ENCODE measurements at regions not wholly inside any gene's neighbourhood (a gene's known extent, or its start where the extent isn't known, plus 50 kb on each side); places are given as distances from the start of the nearest gene placed in this dataset.

DNA sequence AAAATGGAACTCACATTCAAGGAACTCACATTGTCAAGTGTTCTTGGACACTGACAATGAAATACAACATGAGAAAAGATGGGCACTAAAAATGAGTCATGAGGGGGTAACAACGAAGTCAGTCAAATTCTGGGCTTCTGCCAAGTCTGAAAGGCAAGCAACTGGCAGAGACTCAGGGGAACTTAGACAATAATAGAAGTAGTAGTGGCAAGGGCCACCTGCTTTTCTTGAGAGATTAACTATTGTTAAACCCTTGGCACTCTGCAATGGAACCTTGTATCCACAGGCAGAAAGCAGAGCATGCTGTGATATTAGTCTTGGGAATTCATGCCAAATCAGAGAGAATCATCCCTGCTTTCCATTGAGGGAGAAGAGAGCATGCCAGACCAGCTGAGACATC lies 382.6 kb upstream of the CDH2 start:
- Histone ChIP-seq H3K9me1 (ENCODE audit: control insufficient read depth, extremely low read depth, insufficient read depth, low read length) (no peaks in the 10 kb centered on the region), H3K4me3 (ENCODE audit: control insufficient read depth in 2 of 3, extremely low read depth in 1 of 3, insufficient read depth in 2 of 3, low read depth in 1 of 3, low read length in 3 of 3) (no peak overlapping the region), H3K27me3 (ENCODE audit: control insufficient read depth, extremely low read depth, insufficient read depth, low read length) (no peaks in the 10 kb centered on the region), H3K27ac (ENCODE audit: control insufficient read depth, insufficient read depth, low read length) (no peak overlapping the region), H3K4me2 (ENCODE audit: control insufficient read depth, extremely low read depth, insufficient read depth, low read depth, low read length) (no peak overlapping the region), H3K9me3 (ENCODE audit: control insufficient read depth, low read depth, low read length) (no peaks in the 10 kb centered on the region), H3K36me3 (ENCODE audit: control insufficient read depth in 2 of 2, extremely low read depth in 1 of 2, insufficient read depth in 2 of 2, low read length in 2 of 2) (no peaks in the 10 kb centered on the region), H3K9ac (ENCODE audit: control insufficient read depth, extremely low read depth, insufficient read depth, low read length) (no peak overlapping the region), H4K20me1 (ENCODE audit: control insufficient read depth, extremely low read depth, insufficient read depth, low read length) (no peaks in the 10 kb centered on the region), H3K4me1 (ENCODE audit: control insufficient read depth, extremely low read depth, insufficient read depth, low read length) (no peaks in the 10 kb centered on the region), H2AFZ (ENCODE audit: control insufficient read depth, low read length) (no peak overlapping the region), H3K79me2 (ENCODE audit: control insufficient read depth, insufficient read depth, low read length) (no peaks in the 10 kb centered on the region)
- FAIRE-seq, result no peak
- dilution Hi-C loops (cut with MboI; ENCODE audit: extremely low pct_ligation_motif_present, low sequenced_read_pairs), result no loop called here
- no peak for TF ChIP-seq EZH2 (IDR thresholded peaks at IDR 0.05; ENCODE audit: low read length)
- TF ChIP-seq, protein P1, sequence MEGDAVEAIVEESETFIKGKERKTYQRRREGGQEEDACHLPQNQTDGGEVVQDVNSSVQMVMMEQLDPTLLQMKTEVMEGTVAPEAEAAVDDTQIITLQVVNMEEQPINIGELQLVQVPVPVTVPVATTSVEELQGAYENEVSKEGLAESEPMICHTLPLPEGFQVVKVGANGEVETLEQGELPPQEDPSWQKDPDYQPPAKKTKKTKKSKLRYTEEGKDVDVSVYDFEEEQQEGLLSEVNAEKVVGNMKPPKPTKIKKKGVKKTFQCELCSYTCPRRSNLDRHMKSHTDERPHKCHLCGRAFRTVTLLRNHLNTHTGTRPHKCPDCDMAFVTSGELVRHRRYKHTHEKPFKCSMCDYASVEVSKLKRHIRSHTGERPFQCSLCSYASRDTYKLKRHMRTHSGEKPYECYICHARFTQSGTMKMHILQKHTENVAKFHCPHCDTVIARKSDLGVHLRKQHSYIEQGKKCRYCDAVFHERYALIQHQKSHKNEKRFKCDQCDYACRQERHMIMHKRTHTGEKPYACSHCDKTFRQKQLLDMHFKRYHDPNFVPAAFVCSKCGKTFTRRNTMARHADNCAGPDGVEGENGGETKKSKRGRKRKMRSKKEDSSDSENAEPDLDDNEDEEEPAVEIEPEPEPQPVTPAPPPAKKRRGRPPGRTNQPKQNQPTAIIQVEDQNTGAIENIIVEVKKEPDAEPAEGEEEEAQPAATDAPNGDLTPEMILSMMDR (optimal IDR thresholded peaks at IDR 0.05 in 1 of 3, IDR thresholded peaks at IDR 0.05 in 1 of 3, conservative IDR thresholded peaks at IDR 0.05 in 1 of 3; ENCODE audit: extremely low read depth in 1 of 3, insufficient read depth in 2 of 3, low read length in 3 of 3), result no peak
- DNase-seq (ENCODE audit: low read depth, low spot score), result no peak

DNA sequence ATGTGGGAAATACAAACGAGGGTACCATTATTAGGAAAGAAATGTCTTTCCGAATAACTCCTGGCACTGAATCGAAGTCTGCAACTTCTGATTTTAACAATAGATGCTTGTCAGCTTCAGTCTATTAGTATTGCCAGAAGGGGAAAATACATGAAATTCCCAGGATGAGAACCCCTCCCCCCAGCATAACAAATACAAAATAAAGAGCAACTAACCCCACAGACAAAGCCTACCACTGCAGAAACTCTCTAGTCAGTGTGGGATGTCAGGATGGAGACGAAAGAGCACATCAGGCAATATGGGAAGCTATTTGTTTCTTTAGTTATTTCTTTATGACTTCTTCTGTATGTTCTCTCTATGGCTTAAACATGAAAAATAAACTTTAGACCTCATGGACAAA lies 365.0 kb upstream of the CDH2 start:
- Histone ChIP-seq H3K4me1 (ENCODE audit: control insufficient read depth, extremely low read depth, insufficient read depth, low read length) (no peaks in the 10 kb centered on the region), H3K36me3 (ENCODE audit: control insufficient read depth in 2 of 2, extremely low read depth in 1 of 2, insufficient read depth in 2 of 2, low read length in 2 of 2) (no peaks in the 10 kb centered on the region), H4K20me1 (ENCODE audit: control insufficient read depth, extremely low read depth, insufficient read depth, low read length) (no peaks in the 10 kb centered on the region), H3K4me3 (ENCODE audit: control insufficient read depth in 2 of 3, extremely low read depth in 1 of 3, insufficient read depth in 2 of 3, low read depth in 1 of 3, low read length in 3 of 3) (no peak overlapping the region), H3K27ac (ENCODE audit: control insufficient read depth, insufficient read depth, low read length) (no peak overlapping the region), H3K27me3 (ENCODE audit: control insufficient read depth, extremely low read depth, insufficient read depth, low read length) (no peaks in the 10 kb centered on the region), H2AFZ (ENCODE audit: control insufficient read depth, low read length) (no peak overlapping the region), H3K9ac (ENCODE audit: control insufficient read depth, extremely low read depth, insufficient read depth, low read length) (no peak overlapping the region), H3K4me2 (ENCODE audit: control insufficient read depth, extremely low read depth, insufficient read depth, low read depth, low read length) (no peak overlapping the region), H3K9me3 (ENCODE audit: control insufficient read depth, low read depth, low read length) (no peaks in the 10 kb centered on the region), H3K9me1 (ENCODE audit: control insufficient read depth, extremely low read depth, insufficient read depth, low read length) (no peaks in the 10 kb centered on the region), H3K79me2 (ENCODE audit: control insufficient read depth, insufficient read depth, low read length) (no peaks in the 10 kb centered on the region)
- no peak for FAIRE-seq
- dilution Hi-C loops (cut with MboI; ENCODE audit: extremely low pct_ligation_motif_present, low sequenced_read_pairs), result no loop called here
- DNase-seq (ENCODE audit: low read depth, low spot score), result no peak
- TF ChIP-seq, protein P1 (optimal IDR thresholded peaks at IDR 0.05 in 1 of 3, IDR thresholded peaks at IDR 0.05 in 1 of 3, conservative IDR thresholded peaks at IDR 0.05 in 1 of 3; ENCODE audit: extremely low read depth in 1 of 3, insufficient read depth in 2 of 3, low read length in 3 of 3), result no peak
- TF ChIP-seq EZH2 (IDR thresholded peaks at IDR 0.05; ENCODE audit: low read length), result no peak

Measured in keratinocyte (primary cell).